ENCODE measurements at regions not wholly inside any gene's neighbourhood (a gene's known extent, or its start where the extent isn't known, plus 50 kb on each side); places are given as distances from the start of the nearest gene placed in this dataset.
A peak's percentile ranks its signal among the peaks of the same experiment; 100 is the strongest.

DNA sequence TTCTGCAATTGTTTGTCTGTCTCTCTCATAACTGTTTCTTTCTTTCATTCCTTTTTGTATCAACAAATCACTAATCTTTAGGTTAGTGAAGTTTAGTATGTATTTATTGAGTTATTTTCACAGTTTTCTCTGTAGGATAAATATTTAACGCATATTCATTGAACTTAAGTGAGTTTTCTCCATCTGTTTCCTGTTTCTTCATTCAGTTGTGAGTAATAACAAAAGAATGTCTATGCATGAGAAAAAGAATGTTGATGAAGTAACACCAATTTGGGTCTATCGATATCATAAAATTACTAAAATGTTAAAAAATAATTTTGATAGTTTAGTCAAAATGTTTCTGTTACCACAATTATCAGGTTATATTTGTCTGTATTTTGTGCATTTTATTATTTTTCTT is 948.0 kb downstream of the DSC3 start:
- DNase-seq (ENCODE audit: low read depth in 2 of 2), result peak; percentile 37 to 72

GRCh38 chr18:30093376-30093775 is 949.2 kb downstream of the DSC3 start:
- TF ChIP-seq CTCF (IDR thresholded peaks at IDR 0.05; ENCODE audit: low read depth, low read length), result no peak

More for the DNA sequence above, 948.0 kb downstream of the DSC3 start:
- H3K4me3 ChIP-seq (replicated peaks in 1 of 2; ENCODE audit: low read depth in 2 of 2, low read length in 2 of 2), result no peak overlapping the region
- no peak for TF ChIP-seq CTCF (IDR thresholded peaks at IDR 0.05; ENCODE audit: low read depth, low read length)

DNA sequence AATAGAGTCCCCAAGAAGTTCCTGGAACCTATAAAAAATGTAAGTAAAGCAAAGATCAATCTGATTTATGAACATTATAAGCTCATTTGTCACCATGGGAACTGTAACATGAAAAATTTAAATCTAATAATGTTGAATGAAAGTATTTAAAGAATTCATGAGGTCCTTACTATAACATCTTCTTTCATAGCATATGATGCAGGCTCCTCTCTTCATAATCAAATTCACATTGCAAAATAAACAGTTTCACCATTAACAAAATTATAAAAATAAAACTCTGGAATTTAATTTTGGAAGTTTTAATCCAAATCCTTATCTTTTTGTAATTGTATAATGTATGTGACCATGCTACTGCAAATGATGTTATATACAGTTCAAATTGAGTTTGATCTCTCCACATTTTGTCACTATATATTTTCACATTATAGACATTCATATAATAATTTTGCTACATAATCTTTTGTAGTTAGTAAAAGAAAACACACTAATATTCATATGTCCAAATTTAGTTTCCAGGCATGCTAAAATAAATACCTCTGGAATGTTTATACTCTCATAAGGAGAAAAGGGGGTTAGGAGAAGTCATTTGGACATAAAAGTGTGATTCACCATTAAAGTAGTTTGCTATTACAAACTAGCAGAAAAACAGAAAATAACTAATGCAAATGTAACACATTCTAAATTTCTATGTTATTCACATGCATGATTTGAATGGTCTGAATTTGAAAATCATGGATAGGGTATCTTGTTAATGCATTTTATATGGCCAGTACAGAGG is 954.1 kb downstream of the DSC3 start:
- peak in 1 of 2 donors; percentile 34 for DNase-seq (ENCODE audit: low read depth in 2 of 2)
- TF ChIP-seq CTCF (IDR thresholded peaks at IDR 0.05; ENCODE audit: low read depth, low read length), result no peak
- no peak overlapping the region for H3K4me3 ChIP-seq (replicated peaks in 1 of 2; ENCODE audit: low read depth in 2 of 2, low read length in 2 of 2)

More at GRCh38 chr18:30093376-30093775, 949.2 kb downstream of the DSC3 start:
- no peak overlapping the region for H3K4me3 ChIP-seq (replicated peaks in 1 of 2; ENCODE audit: low read depth in 2 of 2, low read length in 2 of 2)
- peak in 1 of 2 donors; percentile 24 for DNase-seq (ENCODE audit: low read depth in 2 of 2)

- no peak for DNase-seq (ENCODE audit: low read depth in 2 of 2)
- no peak overlapping the region for H3K4me3 ChIP-seq (replicated peaks in 1 of 2; ENCODE audit: low read depth in 2 of 2, low read length in 2 of 2)
- TF ChIP-seq CTCF (IDR thresholded peaks at IDR 0.05; ENCODE audit: low read depth, low read length), result no peak
Measured at GRCh38 chr18:30086351-30086750, 956.2 kb downstream of the DSC3 start.

- H3K4me3 ChIP-seq (replicated peaks in 1 of 2; ENCODE audit: low read depth in 2 of 2, low read length in 2 of 2), result no peak overlapping the region
- no peak for TF ChIP-seq CTCF (IDR thresholded peaks at IDR 0.05; ENCODE audit: low read depth, low read length)
- no peak for DNase-seq (ENCODE audit: low read depth in 2 of 2)
Measured at GRCh38 chr18:30081122-30081521, 961.4 kb downstream of the DSC3 start.

DNA sequence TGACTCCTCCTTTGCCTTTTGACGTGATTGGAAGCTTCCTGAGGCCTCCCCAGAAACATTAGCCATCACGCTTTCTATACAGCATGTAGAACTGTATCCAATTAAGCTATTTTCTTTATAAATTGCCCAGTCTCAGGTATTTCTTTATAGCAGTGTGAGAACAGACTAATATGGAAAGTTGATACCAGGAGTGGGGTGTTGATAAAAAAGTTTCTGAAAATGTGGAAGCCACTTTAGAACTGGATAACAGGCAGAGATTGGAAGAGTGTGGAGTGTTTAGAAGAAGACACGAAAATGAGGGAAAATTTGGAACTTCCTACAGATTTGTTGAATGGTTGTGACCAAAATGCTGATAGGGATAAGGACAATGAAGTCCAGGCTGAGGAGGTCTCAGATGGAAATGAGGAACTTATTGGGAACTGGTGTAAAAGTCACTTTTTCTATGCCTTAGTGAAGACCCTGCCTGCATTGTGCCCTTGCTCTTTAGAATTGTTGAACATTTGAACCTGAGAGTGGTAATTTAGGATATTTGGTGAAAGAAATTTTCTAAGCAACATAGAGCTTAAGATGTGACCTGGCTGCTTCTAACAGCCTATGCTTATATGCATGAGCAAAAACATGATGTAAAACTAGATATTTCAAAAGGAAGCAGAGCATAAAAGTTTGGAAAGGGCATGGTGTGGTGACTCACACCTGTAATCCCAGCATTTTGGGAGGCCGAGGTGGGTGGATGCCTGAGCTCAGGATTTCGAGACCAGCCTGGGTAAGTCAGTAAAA is 969.7 kb downstream of the DSC3 start:
- TF ChIP-seq CTCF (IDR thresholded peaks at IDR 0.05; ENCODE audit: low read depth, low read length), result no peak
- DNase-seq (ENCODE audit: low read depth in 2 of 2), result no peak
- no peak overlapping the region for H3K4me3 ChIP-seq (replicated peaks in 1 of 2; ENCODE audit: low read depth in 2 of 2, low read length in 2 of 2)
